ENCODE measurements at regions not wholly inside any gene's neighbourhood (a gene's known extent, or its start where the extent isn't known, plus 50 kb on each side); places are given as distances from the start of the nearest gene placed in this dataset.

DNA sequence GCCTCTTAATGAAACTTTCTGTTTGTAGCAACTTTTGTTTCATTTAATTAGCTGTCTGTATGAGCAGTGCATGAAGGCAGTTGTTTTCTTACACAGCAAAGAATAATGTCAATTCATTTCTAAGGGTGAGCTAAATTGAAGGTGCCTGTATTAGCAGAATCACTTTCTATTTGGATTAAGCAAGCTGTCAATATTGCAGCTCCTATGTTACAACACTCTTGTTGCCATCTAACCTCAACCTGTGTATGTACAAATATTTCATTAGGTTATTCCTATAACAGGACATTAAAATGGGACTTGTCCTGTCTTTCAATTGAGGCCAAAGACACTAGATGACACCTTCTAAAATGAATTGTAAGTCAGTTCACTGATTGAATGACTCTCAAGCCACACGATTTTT is 647.5 kb downstream of the UTRN start:
- Histone ChIP-seq H3K4me3 (ENCODE audit: low read depth, low read length) (no peak overlapping the region), H3K36me3 (no peaks in the 10 kb centered on the region), H3K9me3 (no peaks in the 10 kb centered on the region), H3K4me1 (peaks cover 9% of the 10 kb centered on the region; the same call in 1 of the 2 replicates), H3K27me3 (no peaks in the 10 kb centered on the region)
- TF ChIP-seq, protein P1, sequence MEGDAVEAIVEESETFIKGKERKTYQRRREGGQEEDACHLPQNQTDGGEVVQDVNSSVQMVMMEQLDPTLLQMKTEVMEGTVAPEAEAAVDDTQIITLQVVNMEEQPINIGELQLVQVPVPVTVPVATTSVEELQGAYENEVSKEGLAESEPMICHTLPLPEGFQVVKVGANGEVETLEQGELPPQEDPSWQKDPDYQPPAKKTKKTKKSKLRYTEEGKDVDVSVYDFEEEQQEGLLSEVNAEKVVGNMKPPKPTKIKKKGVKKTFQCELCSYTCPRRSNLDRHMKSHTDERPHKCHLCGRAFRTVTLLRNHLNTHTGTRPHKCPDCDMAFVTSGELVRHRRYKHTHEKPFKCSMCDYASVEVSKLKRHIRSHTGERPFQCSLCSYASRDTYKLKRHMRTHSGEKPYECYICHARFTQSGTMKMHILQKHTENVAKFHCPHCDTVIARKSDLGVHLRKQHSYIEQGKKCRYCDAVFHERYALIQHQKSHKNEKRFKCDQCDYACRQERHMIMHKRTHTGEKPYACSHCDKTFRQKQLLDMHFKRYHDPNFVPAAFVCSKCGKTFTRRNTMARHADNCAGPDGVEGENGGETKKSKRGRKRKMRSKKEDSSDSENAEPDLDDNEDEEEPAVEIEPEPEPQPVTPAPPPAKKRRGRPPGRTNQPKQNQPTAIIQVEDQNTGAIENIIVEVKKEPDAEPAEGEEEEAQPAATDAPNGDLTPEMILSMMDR (IDR thresholded peaks at IDR 0.05; ENCODE audit: low read depth, low read length) = no peak
- DNase-seq = no peak

DNA sequence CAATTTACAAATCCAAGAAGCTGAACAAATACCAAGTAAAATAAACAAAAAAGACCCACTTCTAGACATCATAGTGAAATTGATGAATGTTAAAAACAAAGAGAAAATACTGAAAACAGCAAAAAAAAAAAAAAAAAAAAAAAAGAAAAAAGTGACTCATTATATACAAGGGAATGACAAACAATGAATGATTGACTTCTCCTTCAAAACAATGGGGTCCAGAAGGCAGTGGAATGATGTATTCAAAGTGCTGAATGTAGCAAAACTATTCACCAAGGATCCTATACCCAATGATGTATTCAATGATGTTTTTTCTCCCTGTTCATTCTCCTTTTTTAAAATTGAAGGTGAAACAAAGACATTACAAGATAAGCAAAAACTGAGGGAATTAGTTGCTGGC is 650.0 kb downstream of the UTRN start:
- Histone ChIP-seq H3K4me3 (ENCODE audit: low read depth, low read length) (no peak overlapping the region), H3K27me3 (no peaks in the 10 kb centered on the region), H3K36me3 (no peaks in the 10 kb centered on the region), H3K9me3 (no peaks in the 10 kb centered on the region; the same call in 1 of the 2 replicates), H3K4me1 (peaks cover 15% of the 10 kb centered on the region)
- TF ChIP-seq, protein P1 (IDR thresholded peaks at IDR 0.05; ENCODE audit: low read depth, low read length) = no peak
- DNase-seq = no peak

DNA sequence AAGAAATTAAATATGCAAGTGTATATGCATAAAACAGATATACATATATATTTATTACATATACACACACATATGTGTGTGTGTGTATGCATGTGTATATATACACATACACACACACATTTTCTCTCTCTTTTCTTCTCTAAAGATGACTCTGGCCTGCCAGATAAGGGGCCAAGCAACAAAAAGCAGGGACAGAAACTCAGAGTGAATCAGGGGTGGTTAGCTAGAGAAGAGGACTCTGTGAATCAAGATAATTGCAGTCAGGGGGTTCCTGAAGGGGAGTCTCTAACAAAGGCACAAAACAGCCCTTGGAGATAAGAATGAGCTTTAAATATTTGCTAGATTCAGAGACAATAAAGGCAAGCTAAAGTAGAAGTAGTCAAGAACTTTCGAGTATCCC is 650.5 kb downstream of the UTRN start:
- no peaks in the 10 kb centered on the region for H3K36me3 ChIP-seq
- H3K27me3 ChIP-seq = no peaks in the 10 kb centered on the region
- no peaks in the 10 kb centered on the region; the same call in 1 of the 2 replicates for H3K9me3 ChIP-seq
- TF ChIP-seq, protein P1 (IDR thresholded peaks at IDR 0.05; ENCODE audit: low read depth, low read length) = no peak
- no peak for DNase-seq
- peaks cover 15% of the 10 kb centered on the region for H3K4me1 ChIP-seq
- no peak overlapping the region for H3K4me3 ChIP-seq (ENCODE audit: low read depth, low read length)

DNA sequence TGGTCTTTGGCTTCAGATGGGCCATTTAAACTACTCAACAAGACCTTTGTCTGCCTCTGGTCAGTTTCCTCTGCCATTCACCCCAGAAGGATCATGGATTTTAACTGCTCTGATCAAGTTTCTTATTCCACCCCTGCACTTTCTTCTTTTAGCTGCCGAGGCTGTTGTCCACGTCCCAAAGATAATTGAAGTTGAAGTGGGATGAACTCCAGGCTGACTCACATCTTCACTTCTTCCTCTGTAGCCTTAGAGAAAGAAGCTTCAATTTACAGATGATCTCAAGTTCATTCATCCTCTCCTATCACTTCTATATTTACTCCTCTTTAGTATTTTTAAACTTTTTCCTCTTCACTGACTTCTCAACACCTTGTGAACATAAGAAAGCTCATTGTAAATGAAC is 651.6 kb downstream of the UTRN start:
- H3K9me3 ChIP-seq = no peaks in the 10 kb centered on the region; the same call in 1 of the 2 replicates
- TF ChIP-seq, protein P1 (IDR thresholded peaks at IDR 0.05; ENCODE audit: low read depth, low read length) = no peak
- DNase-seq = no peak
- peaks cover 7% of the 10 kb centered on the region for H3K4me1 ChIP-seq
- no peaks in the 10 kb centered on the region for H3K36me3 ChIP-seq
- H3K27me3 ChIP-seq = no peaks in the 10 kb centered on the region
- no peak overlapping the region for H3K4me3 ChIP-seq (ENCODE audit: low read depth, low read length)

DNA sequence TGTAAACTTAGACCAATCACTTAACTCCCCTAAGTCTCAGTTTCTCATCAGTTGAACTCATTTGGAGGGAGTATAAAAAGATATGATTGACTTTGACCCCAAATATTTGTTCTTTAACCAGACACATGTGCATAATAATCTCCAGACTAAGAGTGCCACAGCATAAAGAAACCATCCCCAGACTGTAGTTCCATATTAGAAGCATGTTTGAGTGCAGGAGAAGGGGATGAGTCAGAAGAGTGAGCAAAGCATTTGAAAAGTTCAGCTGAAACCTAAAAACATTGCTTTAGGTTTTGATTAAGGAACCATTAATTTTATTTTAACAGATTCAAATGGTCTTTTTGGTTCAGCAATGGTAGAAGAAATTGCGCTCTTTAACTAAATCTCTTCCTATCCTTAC is 654.8 kb downstream of the UTRN start:
- no peak for DNase-seq
- H3K36me3 ChIP-seq = no peaks in the 10 kb centered on the region
- TF ChIP-seq, protein P1 (IDR thresholded peaks at IDR 0.05; ENCODE audit: low read depth, low read length) = no peak
- no peak overlapping the region for H3K4me3 ChIP-seq (ENCODE audit: low read depth, low read length)
- H3K4me1 ChIP-seq = peaks cover 6% of the 10 kb centered on the region
- H3K9me3 ChIP-seq = no peaks in the 10 kb centered on the region; the same call in 1 of the 2 replicates
- H3K27me3 ChIP-seq = no peaks in the 10 kb centered on the region

DNA sequence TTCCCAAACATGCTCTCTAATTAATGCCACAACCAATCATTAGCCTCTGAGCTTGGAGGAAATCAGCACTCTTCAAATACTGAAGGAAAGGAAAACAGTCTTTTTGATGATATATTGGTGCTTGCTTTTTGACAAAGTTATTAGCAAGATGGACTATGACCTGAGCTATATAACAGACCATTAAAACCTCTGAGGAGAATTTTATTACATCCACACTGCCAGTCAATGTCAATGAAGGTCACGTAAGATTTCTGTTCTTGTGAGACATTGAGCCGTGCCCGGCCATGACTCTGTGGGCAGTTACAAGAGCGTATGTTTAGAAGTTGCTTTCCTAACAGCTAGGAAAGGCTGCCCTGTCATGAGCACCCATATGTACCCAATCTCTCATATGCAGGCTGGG is 659.0 kb downstream of the UTRN start:
- Histone ChIP-seq H3K9me3 (no peaks in the 10 kb centered on the region), H3K36me3 (no peaks in the 10 kb centered on the region), H3K4me3 (ENCODE audit: low read depth, low read length) (no peak overlapping the region), H3K27me3 (no peaks in the 10 kb centered on the region), H3K4me1 (peaks cover 4% of the 10 kb centered on the region)
- TF ChIP-seq, protein P1 (IDR thresholded peaks at IDR 0.05; ENCODE audit: low read depth, low read length) = no peak
- no peak for DNase-seq
